Natural killer cell treated with Interleukin-12 subunit alpha and Interleukin-12 subunit beta and Interleukin-15 and Interleukin-18, amount 100 ng/mL, for 72 hours (primary cell): ENCODE measurements at regions not wholly inside any gene's neighbourhood (a gene's known extent, or its start where the extent isn't known, plus 50 kb on each side); places are given as distances from the start of the nearest gene placed in this dataset.

Source experiments
- ATAC-seq, 2 donors: fragments of 150-1000 bp; cut with Tn5 transposase in 1 of 2; sonication (Bioruptor Pico), chemical (Tn5 transposase) in 1 of 2; 2 replicates each; pipeline ENCODE4 v1.10.0; 2021
- DNase-seq: peaks from one replicate; pipeline ENCODE4 v3.0.0; 2022; ENCODE audit warnings: low spot score
- H3K27ac Mint-ChIP-seq, 2 donors: 1 replicate in 1 of 2; 2 replicates in 1 of 2; pipeline ENCODE4 v1.8.0; 2022; ENCODE audit warnings: mixed read lengths in 2 of 2, mild to moderate bottlenecking in 1 of 2, moderate library complexity in 1 of 2
- H3K27me3 Mint-ChIP-seq, 2 donors: 1 replicate in 1 of 2; 2 replicates in 1 of 2; pipeline ENCODE4 v1.8.0; 2022; ENCODE audit warnings: mixed read lengths in 2 of 2
- H3K36me3 Mint-ChIP-seq: one replicate; pipeline ENCODE4 v1.8.0; 2022; ENCODE audit warnings: mixed read lengths
- H3K4me1 Mint-ChIP-seq, 2 donors: 1 replicate in 1 of 2; 2 replicates in 1 of 2; pipeline ENCODE4 v1.8.0; 2022; ENCODE audit warnings: low read depth in 2 of 2, mixed read lengths in 2 of 2, mild to moderate bottlenecking in 1 of 2
- H3K4me3 Mint-ChIP-seq: one replicate; pipeline ENCODE4 v1.8.0; 2022; ENCODE audit warnings: mixed read lengths
- H3K9me3 Mint-ChIP-seq: 2 replicates; pipeline ENCODE4 v1.8.0; 2022; ENCODE audit warnings: mixed read lengths

DNA sequence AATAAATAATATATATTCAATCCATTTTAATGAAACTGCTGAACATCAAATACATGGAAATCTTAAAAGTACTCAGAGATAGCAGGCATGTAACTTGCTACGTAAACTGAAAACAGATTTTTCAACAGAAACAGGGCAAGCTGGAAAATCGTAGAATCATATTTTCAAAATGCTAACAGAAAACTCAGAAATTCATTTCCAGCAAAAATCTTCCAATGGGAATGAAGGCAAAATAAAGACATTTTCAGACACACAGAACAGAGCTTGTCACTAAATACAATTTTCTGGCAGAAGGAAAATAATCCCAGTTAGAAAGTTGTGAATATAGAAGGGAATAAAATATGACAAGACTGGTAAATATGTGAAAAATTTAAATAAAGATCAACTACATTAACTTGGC, 419.9 kb upstream of the ZFP42 start:
- no peaks in the 10 kb centered on the region for H3K27me3 Mint-ChIP-seq
- H3K27ac Mint-ChIP-seq = no peak overlapping the region
- DNase-seq (no peak), ATAC-seq (no peak)
- H3K36me3 Mint-ChIP-seq = peaks cover 20% of the 10 kb centered on the region
- H3K9me3 Mint-ChIP-seq = peaks cover 13% of the 10 kb centered on the region
- H3K4me3 Mint-ChIP-seq = no peak overlapping the region
- no peaks in the 10 kb centered on the region for H3K4me1 Mint-ChIP-seq

DNA sequence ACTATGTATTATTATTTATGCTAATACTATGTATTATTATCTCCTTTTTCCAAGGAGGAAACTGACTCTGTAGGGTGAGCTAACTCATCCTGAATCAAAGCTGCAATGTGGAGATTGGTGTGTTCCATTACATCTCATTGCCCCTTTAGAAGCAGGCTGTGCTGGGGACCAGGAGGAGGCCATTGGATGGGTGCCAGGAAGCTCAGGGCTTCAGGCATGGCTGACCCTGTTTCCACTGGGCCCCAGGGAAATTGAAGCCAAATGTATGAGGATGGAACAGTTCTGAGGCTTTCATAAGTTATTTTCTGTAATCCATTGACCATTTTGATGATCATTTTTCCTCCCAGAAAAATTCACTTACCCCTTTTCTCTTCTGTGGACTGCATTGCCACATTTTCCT, 418.8 kb upstream of the ZFP42 start:
- H3K27ac Mint-ChIP-seq = no peak overlapping the region
- H3K4me1 Mint-ChIP-seq = no peaks in the 10 kb centered on the region
- H3K36me3 Mint-ChIP-seq = peaks cover 14% of the 10 kb centered on the region
- ATAC-seq (no peak), DNase-seq (no peak)
- H3K27me3 Mint-ChIP-seq = no peaks in the 10 kb centered on the region
- no peak overlapping the region for H3K4me3 Mint-ChIP-seq
- H3K9me3 Mint-ChIP-seq = peaks cover 12% of the 10 kb centered on the region

DNA sequence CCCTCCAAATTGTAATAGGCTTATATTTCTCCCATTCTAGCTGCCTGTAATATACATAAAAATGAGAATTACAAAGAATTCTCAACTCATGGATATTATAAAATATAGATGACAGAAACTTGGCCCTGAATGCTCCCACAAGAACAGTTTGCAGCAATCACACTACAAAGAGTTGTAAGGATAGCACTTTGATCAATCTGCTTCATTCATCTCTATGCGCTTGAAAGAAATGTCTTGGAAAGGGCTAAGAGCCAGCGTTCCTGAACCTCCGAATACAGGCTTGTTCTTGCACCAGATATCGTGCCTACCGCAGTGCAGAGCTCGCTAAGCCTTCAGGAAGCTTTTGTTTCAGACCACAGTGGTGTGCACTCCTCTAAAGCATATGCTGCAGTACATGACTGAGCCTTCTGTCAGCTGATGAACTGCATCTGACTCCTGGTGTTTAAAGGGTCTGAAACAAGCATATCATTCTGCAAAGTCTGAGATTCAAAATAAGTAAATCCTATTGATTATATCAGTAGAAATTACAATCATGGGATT, 417.6 kb upstream of the ZFP42 start:
- H3K36me3 Mint-ChIP-seq = peaks cover 8% of the 10 kb centered on the region
- peaks cover 8% of the 10 kb centered on the region for H3K9me3 Mint-ChIP-seq
- H3K4me3 Mint-ChIP-seq = no peak overlapping the region
- no peak for ATAC-seq
- no peak for DNase-seq
- H3K27ac Mint-ChIP-seq = no peak overlapping the region
- no peaks in the 10 kb centered on the region for H3K4me1 Mint-ChIP-seq
- no peaks in the 10 kb centered on the region for H3K27me3 Mint-ChIP-seq

DNA sequence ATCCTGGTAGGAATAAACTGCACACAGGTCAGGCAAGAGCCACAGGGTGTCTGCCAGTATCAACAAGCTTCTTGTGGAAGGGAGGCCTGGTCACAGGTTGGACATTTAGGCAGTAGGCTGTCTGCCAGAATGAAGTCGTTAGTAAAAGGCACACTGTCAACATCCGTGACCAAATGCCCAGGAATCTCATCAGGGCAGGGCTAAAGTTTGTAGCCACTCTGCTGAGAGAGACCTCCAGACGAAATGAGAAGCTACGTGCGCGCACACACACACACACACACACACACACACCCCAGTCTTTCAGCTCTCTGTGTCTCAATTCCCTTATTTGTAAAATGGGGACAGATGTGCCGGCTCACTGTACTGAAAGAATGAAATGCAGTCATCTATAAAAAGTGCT, 408.7 kb upstream of the ZFP42 start:
- DNase-seq (no peak), ATAC-seq (no peak)
- Mint-ChIP-seq H3K9me3 (peaks cover 5% of the 10 kb centered on the region), H3K27ac (no peak overlapping the region), H3K4me3 (no peak overlapping the region), H3K36me3 (no peaks in the 10 kb centered on the region), H3K4me1 (no peaks in the 10 kb centered on the region), H3K27me3 (no peaks in the 10 kb centered on the region)

DNA sequence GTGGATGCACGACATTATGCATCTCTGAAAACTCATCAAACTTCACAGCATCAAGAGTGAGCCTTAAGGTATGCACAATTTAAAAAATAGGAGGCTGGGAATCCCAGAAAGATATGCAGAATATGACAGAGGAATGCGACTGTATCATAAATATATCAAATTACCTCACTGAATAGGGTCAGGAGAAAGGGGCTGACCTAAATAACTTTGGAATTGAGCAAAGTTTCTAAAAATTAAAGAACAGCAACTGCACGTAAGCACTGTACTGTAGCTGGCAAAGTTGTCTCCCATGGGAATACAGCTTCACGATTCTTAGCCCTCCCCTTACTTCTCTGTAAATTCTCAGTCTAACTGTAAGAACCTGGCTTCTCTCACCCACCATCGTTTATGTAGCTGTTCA, 397.4 kb upstream of the ZFP42 start:
- Mint-ChIP-seq H3K36me3 (peaks cover 5% of the 10 kb centered on the region), H3K27me3 (no peaks in the 10 kb centered on the region), H3K9me3 (peaks cover 7% of the 10 kb centered on the region), H3K27ac (no peak overlapping the region), H3K4me1 (no peaks in the 10 kb centered on the region), H3K4me3 (no peak overlapping the region)
- ATAC-seq (no peak), DNase-seq (no peak)

DNA sequence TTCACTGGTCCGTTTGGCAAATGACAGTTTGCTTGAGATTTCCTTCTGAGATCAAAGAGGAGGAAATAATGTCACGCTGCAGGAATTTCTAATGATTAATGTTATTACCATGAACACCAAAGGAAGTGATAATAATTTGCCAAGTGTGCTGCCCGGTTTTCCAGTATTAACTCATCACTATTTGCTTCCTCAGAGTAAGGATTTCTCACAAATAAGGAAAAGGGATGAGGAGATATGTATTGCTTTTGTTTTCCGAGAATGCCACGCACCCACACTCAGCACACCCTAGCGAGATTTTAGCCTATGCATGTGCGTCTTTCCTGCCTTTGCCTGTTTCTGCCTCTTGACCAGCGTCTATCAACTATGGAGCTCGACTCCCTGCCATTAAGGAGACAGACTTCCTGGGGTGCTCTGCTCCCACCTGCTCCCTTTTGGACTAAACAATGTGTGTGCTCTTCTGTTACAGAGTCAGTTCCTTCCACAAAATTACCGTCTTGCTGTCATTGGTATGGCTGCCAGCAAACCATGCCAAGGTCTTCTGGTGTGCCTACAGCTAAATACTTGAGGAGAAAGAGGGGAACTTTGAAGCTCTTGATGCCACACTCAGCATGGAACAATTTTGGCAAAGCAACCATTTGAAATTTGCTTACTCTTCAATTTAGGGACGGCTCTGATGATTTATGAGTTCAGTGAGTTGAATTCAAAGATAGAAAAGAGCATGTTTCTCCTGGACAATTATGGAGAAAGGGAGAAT, 393.1 kb upstream of the ZFP42 start:
- no peaks in the 10 kb centered on the region for H3K4me1 Mint-ChIP-seq
- no peaks in the 10 kb centered on the region for H3K27me3 Mint-ChIP-seq
- H3K4me3 Mint-ChIP-seq = no peak overlapping the region
- ATAC-seq (no peak), DNase-seq (no peak)
- H3K27ac Mint-ChIP-seq = no peak overlapping the region
- no peaks in the 10 kb centered on the region for H3K36me3 Mint-ChIP-seq
- H3K9me3 Mint-ChIP-seq = peaks cover 4% of the 10 kb centered on the region

DNA sequence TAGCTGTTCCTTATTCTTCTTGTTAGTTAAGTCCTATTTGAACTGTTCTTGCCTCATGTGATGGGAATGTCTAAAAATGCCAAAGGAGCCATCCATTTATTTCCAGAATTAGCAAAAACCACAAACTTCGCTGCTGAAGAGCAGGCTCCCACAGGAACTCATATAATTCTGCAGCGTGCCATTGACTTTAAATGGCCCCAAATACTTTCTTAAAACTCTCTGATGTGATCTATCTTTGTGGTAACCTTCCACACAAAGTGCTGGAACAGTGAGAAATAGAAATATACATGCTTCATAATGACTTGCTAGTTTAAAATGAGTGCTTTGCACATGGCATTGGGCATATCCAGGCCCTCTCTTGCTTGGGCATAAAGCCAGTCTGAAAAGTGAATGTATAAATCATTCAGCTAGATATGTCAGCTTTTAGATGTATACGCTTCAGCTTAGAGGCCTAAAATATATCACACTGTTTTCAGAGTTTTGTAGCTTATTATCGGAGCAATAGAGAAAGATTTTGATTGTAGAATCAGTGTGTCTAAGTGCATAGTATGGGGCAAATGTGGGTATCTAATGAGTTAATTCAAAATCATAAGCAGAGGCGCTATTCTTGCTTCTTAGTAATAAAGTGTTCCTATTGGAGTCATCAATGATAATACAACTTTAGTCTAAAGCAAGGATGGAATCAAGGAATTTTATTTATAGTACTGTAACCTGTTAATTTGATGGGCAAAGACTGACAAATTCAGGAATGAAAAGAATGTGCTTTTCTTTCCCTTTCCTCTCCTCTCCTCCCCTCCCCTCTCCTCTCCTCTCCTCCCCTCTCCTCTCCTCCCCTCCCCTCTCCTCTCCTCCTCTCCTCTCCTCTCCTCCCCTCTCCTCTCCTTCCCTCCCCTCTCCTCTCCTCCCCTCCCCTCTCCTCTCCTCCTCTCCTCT, 392.2 kb upstream of the ZFP42 start:
- Mint-ChIP-seq H3K27me3 (no peaks in the 10 kb centered on the region), H3K27ac (no peak overlapping the region), H3K9me3 (peaks cover 4% of the 10 kb centered on the region), H3K4me3 (no peak overlapping the region), H3K36me3 (no peaks in the 10 kb centered on the region), H3K4me1 (no peaks in the 10 kb centered on the region)
- DNase-seq = no peak
- ATAC-seq = no peak

DNA sequence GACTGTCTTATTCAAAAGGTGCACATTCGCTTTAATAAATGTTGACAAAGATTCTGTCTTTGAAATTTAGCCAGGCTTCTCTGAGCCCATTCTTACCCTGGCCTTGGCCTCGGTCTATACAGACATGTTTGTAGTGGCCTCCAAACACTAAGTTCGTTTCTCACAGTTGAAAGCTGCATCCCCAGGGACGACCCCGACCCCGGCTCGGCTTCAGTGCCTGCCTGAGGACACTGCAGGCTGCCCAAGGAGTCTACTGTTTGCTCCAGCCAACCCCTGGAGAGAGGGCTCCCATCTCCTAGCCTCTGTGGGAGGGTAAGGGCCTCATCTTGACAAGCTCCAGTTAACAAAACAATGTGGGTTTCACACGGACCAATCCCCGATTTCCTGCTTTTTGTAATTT, 390.6 kb upstream of the ZFP42 start:
- Mint-ChIP-seq H3K4me1 (no peaks in the 10 kb centered on the region), H3K27ac (no peak overlapping the region), H3K36me3 (no peaks in the 10 kb centered on the region), H3K27me3 (no peaks in the 10 kb centered on the region), H3K4me3 (no peak overlapping the region), H3K9me3 (peaks cover 4% of the 10 kb centered on the region)
- DNase-seq (no peak), ATAC-seq (no peak)

DNA sequence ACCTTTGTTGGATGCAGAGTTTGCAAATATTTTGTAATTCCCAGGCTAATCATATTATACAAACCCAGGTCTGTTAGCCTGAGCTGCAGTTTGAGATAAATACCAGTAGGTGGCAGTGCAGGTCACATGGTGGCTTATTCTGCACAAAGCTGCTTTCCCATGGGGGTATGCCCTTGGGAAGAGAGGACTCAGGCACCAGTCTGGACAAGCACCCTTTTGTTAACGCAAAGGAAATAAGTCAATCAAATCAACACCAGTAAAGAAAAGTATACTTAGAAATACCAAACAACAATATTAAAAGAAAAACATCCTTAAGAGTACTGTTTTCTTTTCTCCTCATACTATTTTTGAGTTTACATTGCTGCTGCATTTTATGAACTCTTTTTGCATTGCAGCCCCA, 389.0 kb upstream of the ZFP42 start:
- Mint-ChIP-seq H3K27me3 (no peaks in the 10 kb centered on the region), H3K36me3 (no peaks in the 10 kb centered on the region), H3K4me1 (no peaks in the 10 kb centered on the region), H3K9me3 (peaks cover 8% of the 10 kb centered on the region), H3K4me3 (no peak overlapping the region), H3K27ac (no peak overlapping the region)
- ATAC-seq (no peak), DNase-seq (no peak)

DNA sequence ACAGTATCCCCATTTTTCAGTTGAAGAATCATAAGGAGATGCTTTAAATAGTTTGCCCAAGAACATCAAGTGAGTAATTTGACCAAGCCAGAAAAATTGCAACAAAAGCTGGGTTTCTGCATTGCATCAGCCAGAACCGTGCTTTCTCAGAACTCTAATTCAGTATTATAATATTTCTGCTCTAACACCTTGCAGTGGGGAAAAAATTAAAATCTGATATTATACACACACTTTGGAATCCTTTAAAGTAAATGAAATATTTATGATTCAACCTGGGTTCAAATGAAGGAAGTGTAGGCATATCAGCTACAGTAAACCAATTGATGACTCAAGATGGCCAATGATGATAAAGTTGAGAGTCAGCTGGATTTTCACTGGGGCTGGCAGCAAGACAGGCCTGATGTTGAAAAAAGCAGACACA, 387.6 kb upstream of the ZFP42 start:
- Mint-ChIP-seq H3K27ac (no peak overlapping the region), H3K4me3 (no peak overlapping the region), H3K4me1 (no peaks in the 10 kb centered on the region), H3K27me3 (no peaks in the 10 kb centered on the region), H3K36me3 (no peaks in the 10 kb centered on the region), H3K9me3 (peaks cover 8% of the 10 kb centered on the region)
- no peak for ATAC-seq
- no peak for DNase-seq

DNA sequence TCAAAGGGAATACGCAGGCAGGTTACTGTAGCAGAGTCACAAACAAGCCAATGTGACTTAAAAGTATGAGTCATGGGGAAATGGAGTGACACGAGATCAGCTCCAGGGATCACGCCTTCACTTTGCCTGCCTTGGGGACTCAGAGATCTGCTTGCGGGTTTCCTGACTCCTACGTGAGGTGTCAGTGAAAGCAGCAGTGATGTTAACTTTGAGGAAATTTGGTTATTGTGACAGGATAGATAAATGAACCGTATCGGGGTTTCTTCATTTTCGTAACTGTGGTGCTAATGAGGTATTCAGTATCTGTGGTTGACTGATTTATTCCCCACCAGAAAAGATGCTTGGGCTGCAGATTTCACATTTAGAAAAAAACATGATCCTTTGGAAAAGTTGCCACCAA, 383.3 kb upstream of the ZFP42 start:
- H3K4me1 Mint-ChIP-seq = no peaks in the 10 kb centered on the region
- H3K27me3 Mint-ChIP-seq = no peaks in the 10 kb centered on the region
- H3K9me3 Mint-ChIP-seq = peaks cover 4% of the 10 kb centered on the region
- no peak for ATAC-seq
- no peaks in the 10 kb centered on the region for H3K36me3 Mint-ChIP-seq
- H3K4me3 Mint-ChIP-seq = no peak overlapping the region
- no peak for DNase-seq
- H3K27ac Mint-ChIP-seq = no peak overlapping the region

DNA sequence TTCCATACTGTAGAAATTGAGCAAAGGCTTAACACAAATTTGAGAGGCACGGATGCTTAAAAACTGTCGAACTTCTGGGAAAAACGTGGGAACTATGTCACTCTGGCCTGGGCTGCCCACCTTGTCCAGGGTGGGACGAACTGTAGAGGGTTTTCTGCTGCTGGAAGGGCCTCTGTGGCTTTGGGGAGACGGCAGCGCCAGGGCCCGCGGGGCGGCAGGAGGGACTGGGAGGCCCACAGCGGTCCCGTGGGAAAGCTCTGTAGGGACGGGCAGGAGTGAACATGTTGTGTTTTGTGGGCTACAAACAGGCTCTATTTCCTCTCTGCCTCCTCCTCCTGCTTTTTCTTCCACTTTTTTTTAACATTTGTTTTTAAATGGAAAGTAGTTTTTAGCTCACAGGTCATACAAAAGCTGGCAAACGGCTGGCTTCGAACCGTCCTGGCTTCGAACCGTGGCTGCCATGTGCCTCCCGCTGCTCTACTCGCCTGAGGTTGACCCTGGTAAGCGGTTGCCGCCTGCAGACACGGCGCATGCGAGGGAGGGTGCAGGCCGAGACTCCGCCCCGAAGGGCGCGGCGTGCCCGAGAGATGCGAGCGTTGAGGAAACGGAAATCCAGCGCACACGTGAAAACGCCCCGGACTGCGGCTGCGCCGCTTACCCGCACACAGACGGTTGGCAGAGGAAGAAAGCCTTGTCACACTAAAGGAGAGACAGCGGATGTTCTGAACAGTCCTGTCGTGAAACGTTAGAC, 382.3 kb upstream of the ZFP42 start:
- ATAC-seq (no peak), DNase-seq (no peak)
- H3K36me3 Mint-ChIP-seq = no peaks in the 10 kb centered on the region
- H3K4me3 Mint-ChIP-seq = no peak overlapping the region
- H3K27me3 Mint-ChIP-seq = no peaks in the 10 kb centered on the region
- H3K27ac Mint-ChIP-seq = no peak overlapping the region
- peaks cover 4% of the 10 kb centered on the region for H3K9me3 Mint-ChIP-seq
- no peaks in the 10 kb centered on the region for H3K4me1 Mint-ChIP-seq

DNA sequence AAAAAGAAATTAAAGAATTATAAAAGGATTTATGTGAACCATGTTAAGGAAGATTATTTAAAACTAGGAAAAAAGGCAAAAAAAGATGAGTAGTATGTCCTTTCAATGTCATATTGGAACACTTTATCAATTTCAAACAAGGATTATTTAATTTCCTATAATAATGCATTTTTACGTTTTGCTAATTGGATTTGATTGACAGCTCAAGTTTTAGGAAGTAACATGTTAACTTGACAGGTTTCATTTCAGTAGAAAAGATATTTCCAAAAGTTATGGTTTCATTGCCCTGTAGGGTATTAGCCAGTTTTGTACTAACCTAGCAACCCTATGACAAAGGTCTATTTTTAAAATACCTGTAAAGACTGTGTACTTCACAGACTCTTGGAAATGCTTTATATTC, 379.6 kb upstream of the ZFP42 start:
- no peaks in the 10 kb centered on the region for H3K4me1 Mint-ChIP-seq
- H3K27me3 Mint-ChIP-seq = no peaks in the 10 kb centered on the region
- H3K36me3 Mint-ChIP-seq = no peaks in the 10 kb centered on the region
- ATAC-seq (no peak), DNase-seq (no peak)
- H3K27ac Mint-ChIP-seq = no peak overlapping the region
- H3K4me3 Mint-ChIP-seq = no peak overlapping the region
- H3K9me3 Mint-ChIP-seq = peaks cover 3% of the 10 kb centered on the region

DNA sequence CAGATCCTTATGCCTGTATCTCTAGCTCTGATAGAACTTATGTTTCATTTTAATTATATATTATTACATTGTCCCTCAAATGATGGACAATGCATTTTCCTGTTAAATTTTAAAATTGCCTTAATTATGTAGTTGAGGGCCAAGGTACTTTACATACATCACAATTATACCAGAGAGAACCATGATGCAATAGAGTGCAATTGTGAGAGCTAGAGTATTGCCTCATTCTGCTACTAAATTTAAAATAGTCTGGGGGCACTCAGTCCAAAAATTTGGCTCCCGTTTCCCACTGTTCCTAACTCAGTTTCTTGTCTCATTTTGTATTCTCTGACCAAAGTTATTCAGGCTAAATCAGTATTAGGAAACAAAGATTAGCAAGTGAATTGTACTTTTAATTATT, 378.5 kb upstream of the ZFP42 start:
- Mint-ChIP-seq H3K27ac (no peak overlapping the region), H3K27me3 (no peaks in the 10 kb centered on the region), H3K9me3 (no peaks in the 10 kb centered on the region), H3K4me1 (no peaks in the 10 kb centered on the region), H3K36me3 (no peaks in the 10 kb centered on the region), H3K4me3 (no peak overlapping the region)
- no peak for ATAC-seq
- no peak for DNase-seq
